HG03378 (cell line): ENCODE measurements at regions not wholly inside any gene's neighbourhood (a gene's known extent, or its start where the extent isn't known, plus 50 kb on each side); places are given as distances from the start of the nearest gene placed in this dataset.
"Not testable (repeated sequence)": the region's sequence is repeated elsewhere in the genome, so short reads cannot be mapped to it uniquely, and the experiment has no call there.

Experiments used
- ATAC-seq: cut with Tn5 transposase; IDR thresholded peaks from one replicate; pipeline ENCODE4 v1.9.1; 2021; ENCODE audit warnings: mild to moderate bottlenecking, moderate library complexity; ENCODE audit not compliant: unreplicated experiment

DNA sequence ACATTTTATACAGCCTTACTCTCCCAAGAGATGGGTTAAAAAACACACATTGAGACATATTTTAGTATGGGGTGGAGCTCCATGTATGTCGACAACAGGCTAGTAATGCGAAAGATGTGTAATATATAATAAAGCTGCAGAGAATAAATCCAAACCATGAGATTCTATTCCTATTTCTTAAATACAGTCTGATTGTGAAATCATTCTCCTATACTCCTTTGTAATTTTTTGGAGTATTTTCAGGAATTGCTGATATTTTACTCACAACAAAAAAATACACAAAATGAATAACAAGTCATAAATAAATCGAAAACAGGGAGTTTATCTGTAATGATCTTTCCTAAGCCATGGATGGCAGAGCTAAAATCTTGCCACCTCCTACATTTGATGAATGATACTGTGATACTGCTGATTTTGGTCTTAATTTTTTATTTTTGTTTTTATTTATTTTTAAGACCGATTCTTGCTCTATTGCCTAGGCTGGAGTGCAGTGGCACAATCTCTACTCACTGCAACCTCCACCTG lies 173.5 kb upstream of the KLF6 start:
- ATAC-seq, result no peak

DNA sequence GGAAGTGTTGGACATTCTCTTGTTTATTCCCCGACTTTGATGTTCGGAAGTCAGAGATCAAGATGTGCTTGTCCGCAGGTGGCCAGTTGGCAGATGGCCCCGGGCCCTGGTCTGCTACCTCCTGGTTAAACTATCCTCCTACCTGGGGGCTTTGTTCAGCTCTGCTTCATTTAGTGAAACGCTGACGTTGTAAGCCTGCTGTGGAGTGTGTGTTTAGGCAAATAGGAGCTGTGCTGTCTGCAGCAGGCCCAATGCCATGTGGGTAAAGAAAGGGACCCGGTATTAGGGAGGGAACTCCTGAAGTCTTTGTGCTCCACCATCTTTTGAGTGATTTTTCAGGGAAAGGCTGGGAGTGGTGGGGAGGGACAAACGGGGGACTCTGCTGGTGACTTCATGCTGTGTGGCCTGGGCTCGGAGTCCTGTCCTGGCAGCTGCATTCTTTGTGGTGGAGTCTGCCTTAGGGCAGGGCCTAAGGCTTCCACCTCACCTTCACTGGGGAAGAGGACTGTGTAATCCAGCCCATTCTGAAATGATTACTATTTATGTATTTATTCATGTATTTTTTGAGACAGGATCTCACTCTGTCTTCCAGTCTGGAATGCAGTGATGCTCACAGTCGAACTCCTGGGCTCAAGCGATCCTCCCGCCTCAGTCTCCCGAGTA lies 171.1 kb upstream of the KLF6 start:
- ATAC-seq, result no peak

DNA sequence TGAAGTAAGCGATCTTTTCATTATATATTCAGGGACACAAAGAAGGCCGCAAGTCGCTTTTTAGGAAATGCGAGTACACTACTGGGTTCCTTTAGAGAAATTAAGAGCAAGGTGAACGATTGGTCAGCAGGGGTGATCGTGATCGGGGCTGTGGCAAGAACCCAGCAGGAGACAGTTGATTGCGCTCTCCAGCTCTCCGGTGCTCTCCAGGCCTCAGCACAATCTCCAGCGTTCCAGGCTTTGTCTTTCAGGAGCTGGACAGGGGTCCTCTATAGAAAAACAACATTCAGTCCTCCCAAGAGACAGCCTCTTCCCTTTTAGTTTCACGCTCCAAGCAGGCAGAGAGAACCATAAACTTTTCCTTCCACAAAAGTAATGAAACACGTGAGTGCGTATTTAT lies 170.5 kb upstream of the KLF6 start:
- ATAC-seq, result no peak

DNA sequence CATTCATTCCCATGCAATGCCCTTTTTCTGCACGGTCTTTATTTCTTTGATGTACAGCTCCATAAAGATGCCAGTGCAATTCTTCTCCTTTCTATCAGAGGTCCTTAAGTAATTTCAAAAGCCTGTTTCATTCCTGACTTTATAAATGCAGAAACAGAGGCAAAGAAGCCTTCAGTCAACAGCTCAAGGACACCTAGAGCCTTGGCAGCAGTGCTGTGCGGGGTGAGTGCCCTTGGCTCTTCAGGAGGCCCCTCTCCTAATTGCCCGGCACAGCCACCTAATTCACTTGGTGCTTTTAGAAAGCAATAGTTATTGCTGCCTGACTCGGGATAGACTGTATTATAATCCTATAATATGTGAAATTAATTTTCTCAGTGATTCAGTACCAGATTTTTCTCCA lies 169.6 kb upstream of the KLF6 start:
- no peak for ATAC-seq

DNA sequence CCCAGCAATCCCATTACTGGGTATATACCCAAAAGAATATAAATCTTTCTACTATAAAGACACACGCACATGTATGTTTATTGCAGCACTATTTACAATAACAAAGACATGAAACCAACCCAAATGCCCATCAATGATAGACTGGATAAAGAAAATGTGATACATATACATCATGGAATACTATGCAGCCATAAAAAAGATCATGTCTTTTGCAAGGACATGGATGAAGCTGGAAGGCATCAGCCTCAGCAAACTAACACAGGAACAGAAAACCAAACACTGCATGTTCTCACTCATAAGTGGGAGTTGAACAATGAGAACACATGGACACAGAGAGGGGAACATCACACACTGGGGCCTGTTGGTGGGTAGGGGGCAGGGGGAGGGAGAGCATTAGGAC lies 169.0 kb upstream of the KLF6 start:
- not testable (repeated sequence) for ATAC-seq

DNA sequence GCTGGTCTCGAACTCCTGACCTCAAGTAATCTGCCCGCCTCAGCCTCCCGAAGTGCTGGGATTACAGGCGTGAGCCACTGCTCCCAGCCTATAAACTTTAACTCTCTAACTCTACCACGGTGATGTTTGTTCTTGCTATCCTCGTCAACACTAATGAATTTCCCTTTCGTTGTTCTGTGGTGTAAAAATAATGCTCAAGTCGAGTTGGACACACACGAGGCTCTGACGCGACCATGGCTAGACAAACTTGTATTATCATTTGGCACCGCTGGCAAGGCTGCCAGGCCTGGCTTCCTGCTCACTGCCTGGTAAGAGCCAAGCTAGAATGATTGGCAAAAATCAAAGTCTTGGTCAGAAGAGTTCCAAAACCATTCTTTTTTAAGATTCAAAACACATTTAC lies 167.0 kb upstream of the KLF6 start:
- no peak for ATAC-seq

DNA sequence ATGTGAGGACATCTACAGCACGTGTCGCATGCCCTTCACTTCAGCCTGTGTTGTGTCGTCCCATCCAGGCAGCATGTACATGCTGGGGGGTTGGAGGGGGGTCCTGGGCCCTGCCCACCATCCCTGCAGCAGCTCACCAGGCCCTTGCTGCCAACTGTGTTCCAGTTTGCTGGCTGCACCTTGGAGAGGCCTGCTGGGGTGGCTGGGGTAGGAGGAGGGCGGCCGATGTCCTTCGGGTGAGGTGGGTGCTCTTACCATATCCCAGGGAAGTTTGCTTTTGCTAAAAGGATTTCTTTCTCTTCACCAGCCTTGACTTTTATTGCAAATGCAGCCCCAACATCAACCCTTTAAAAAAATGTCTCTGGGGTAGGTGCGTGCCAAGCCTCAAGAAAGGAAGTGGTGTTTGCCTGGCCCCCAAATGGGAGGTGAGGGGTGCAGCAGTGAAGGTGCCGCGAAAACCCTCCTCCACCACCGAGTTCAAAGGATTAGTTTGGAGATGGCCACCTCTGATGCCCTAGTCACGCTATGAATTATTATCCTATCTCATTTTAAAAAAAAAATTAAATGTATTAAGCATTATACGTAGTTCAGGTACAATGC lies 165.8 kb upstream of the KLF6 start:
- no peak for ATAC-seq

DNA sequence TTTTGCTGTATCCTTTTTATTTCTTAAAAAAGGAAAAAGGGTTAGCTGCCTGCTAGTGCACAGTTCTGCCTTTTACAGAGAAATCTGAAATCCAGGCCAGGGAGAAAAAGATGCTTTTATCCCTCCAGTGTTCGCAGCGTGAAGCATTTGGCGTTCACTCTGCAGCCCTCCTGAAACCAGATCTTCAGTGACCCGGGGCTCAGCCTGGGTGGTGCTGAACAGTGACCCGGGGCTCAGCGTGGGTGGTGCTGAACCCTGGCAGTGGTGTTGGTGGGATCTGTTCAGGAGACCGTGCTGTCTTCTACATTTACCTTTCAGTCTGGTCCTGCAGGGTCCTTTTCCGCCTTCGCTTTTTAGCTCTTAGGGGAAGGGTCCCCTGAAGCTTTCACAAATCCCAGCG lies 164.7 kb upstream of the KLF6 start:
- no peak for ATAC-seq

DNA sequence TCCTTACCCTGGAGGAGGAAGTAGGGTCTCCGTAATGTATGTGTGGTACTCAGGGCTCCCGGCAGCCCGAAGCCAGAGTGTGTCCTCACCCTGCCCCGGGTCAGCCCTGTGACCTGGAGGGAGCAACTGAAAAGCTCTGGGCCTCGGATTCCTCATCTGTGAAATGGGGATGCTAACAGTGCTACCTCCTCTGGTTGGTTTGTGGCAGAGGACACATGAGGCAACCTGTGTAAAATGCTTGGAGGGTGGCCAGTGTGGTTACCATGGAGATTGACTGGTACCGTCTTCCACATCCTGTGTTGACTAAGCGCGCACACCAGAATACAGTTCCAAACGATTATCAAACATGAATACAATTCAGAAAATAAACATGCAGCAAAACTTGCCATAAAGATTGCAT lies 163.8 kb upstream of the KLF6 start:
- no peak for ATAC-seq

DNA sequence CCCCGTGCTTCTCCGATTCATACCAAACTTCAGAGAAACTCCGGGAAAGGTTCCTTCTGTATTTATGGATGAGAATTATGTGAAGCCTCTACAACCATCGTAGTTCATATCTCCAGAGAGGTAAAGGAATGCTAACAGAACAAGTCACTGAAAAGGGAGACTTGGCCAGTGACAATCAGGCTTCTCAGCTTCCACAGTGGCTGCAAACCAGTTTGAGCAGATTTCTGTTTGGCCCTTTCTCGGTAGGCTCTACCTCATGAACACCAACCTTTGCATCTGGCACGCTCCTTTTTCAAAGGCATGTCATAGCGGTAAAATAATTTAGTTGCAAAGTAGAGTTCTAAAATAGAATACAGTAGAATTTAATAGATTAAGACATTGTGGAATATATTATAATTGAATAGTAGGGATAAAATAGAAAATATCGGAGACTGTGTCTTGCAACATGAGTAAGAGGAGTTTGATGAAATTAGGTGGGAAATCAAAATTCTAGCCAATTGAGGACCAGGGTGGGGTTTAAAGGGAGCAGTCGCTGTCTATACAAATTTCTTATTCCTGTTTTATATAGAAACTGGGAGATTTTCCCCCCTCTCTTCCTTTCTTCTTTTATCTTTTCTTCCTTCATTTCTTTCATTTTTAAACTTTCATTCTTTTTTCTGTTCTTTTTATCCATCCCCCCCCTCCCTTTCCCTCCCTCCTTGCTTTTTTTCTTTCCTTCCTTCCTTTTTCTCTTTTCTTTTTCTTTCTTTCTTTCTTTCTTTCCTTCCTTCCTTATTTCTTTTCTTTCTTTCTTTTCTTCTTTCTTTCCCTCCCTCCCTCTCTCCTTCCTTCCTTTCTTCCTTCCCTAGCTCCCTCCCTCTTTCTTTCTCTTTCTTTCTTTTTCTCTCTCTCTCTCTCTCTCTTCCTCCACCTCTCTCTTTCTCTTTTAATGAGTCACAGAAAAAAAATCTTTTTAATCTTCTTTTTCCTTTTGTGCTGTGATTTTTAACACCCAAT lies 161.5 kb upstream of the KLF6 start:
- ATAC-seq, result no peak

DNA sequence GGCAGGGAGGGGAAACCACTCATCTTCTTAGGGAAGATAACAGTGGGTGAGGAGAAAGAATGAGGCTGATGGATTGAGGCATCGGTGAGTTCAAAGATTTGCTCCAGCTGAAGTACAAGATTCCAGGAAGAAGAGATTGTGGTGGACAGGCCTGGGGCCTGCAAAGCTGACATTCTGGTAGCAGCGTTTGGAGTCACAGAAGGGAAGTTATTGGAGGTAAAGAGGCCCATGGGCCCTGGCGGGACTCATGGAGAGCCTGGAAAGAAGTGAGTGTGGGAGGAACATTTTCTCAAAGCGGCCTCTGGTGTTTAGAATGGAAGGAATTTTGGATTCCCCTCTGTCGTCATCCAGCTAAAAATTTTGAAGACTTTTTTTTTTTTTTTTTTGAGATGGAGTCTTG lies 160.0 kb upstream of the KLF6 start:
- ATAC-seq, result no peak

DNA sequence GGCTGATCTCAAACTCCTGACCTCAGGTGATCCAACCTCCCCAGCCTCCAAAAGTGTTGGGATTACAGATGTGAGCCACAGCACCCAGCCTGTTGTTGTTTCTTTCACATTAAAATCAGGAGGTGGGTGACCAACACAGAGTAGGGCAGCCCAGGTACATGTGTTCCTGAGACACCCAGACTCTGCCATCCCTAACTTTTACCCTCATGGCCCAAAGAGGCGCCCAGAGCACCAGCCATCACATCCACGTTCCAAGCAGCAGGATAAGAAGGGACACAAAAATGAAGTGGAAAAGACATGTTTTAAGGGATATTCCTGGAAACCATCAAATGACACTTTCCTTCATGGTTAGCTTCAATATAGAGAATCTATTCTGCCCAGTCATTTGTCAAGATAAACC lies 159.6 kb upstream of the KLF6 start:
- ATAC-seq, result no peak

DNA sequence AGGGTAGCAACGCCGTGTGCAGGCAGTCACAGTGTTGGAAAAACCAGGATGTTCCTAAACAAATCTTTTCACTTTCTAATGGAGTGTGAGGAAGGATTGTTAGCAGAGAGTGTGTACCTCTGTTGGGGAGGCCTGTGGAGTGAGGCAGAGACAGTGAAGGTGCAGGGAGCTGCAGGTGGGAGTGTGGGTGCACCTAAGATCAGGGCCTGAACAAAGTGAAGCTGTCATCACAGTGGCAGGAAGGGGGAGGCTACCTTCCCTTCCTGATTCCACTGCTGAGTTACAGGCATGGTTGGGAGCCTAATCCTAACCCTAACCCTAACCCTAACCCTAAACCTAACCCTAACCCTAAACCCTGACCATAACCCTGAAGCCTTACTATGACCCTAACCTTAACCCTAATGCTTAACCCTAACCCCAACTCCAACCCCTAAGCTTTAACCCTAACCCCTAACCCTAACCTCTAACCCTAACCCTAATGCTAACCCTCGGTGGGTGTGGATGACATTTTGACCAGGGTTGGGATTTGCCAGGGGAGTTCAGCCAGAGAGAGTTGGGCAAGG lies 158.8 kb upstream of the KLF6 start:
- no peak for ATAC-seq

DNA sequence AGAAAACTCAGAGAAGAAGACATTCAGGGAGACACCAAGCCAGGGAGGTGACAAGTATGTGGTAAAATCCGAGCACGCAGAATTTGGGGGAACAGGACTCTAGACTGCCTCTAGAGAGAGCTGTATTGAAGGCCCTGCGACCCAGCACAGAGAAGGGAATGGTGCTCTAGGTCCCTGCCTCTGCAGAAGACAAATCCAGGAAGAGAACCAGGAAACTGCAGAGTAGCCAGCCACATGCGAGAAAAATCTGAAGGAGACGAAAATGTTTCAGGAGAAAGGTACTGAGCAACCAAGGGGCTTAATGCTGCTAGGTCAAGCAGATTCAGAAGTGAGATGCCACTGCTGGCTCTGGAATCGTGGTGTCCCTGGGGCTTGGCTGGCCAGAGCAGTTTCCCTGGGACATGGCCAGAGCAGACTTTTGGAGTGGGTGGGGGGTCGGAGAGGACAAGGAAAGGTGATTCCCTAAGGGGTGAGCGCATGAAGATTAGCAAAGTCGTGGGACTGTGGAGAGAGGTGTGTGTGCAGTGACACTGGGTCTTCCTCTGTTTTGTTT lies 158.0 kb upstream of the KLF6 start:
- ATAC-seq, result no peak

DNA sequence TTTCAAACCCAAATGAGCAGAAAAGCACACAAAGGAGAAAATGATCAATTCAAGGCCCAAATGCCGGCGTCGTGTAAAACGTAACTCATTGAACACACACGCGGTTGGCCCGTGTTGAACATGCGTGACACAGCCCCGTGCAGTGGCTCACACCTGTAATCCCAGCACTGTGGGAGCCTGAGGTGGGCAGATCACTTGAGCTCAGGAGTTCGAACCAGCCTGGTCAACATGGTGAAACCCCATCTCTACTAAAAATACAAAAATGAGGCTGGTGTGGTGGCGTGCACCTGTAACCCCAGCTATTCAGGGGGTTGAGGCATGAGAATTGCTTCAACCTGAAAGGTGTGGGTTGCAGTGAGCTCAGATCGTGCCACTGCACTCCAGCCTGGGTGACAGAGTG lies 156.7 kb upstream of the KLF6 start:
- ATAC-seq, result no peak

DNA sequence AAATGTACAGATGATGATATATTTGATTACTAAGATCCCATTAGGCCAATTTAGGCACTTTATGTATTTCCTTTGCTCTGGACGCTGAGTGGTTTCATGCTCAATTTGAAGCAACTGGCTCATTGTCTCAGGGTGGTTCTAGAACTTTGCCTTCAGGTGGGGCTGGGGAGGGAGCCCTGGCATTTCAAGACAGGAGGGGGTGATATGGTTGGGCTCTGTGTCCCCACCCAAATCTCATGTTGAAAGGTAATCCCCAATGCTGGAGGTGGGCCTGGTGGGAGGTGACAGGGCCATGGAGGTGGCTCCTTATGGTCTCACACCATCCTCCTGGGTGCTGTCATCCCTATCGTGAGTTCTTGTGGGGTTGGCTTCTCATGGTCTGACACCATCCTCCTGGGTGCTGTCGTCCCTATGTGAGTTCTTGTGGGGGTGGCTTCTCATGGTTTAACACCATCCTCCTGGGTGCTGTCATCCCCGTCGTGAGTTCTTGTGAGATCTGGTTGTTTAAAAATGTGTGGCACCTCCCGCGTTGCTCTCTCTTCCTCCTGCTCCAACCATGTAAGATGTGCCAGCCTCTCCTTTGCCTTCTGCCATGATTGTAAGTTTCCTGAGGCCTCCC lies 151.5 kb upstream of the KLF6 start:
- ATAC-seq, result no peak

DNA sequence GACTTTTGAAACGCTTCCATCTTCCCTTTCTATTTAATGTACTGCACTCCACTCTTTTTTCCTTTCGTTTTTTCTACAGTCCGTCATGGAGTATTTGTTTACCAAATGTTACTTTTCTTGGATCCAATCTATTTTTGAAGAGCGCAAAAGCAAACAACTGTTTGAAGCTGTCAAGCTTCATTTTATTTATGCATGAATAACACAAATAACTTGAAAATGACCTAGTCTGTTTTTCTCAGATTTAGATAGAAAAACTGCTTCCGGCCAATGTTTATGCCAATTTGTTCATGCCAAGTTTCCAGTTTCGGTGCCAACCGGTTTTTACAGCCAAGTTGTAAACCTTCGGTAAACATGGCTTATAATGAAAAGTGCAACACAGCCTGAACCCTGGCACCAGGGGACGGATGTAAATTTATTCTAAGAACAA lies 150.9 kb upstream of the KLF6 start:
- ATAC-seq, result no peak

DNA sequence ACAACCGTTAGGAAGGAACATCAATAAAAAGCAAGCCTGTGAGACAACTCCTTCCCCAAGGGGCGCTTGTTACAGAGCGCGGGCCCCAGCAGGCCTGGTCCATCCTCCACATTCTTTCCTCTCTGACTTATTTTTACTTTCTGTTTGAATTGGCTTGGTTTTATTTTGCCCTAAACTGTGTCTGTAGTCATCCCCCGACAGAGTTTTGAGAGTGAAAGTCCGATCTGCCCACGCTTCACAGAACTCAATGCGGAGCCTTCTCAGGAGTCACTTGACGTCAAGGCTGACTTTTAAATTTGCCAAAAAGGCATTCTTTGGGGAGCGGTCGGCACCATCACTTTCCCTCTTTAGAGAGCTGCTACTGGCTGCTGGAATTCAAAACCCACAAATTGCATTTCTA lies 150.1 kb upstream of the KLF6 start:
- peak; percentile 99 for ATAC-seq

DNA sequence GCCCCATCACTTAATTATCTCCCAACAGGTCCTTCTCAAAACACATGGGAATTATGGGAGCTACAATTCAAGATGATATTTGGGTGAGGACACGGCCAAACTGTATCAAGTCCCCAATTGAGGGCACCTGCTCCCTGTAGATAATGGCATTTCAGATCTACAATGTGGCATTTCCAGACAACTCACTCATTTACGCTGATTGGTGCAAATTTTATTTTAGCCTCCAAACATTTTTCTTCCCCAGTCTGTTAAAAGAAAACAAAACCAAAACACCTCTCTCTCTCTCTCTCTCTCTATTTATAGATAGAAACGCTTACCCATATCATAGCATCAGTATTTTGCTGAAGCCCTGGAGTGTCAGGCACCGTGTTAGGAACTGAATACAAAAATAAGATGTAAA lies 148.7 kb upstream of the KLF6 start:
- no peak for ATAC-seq

DNA sequence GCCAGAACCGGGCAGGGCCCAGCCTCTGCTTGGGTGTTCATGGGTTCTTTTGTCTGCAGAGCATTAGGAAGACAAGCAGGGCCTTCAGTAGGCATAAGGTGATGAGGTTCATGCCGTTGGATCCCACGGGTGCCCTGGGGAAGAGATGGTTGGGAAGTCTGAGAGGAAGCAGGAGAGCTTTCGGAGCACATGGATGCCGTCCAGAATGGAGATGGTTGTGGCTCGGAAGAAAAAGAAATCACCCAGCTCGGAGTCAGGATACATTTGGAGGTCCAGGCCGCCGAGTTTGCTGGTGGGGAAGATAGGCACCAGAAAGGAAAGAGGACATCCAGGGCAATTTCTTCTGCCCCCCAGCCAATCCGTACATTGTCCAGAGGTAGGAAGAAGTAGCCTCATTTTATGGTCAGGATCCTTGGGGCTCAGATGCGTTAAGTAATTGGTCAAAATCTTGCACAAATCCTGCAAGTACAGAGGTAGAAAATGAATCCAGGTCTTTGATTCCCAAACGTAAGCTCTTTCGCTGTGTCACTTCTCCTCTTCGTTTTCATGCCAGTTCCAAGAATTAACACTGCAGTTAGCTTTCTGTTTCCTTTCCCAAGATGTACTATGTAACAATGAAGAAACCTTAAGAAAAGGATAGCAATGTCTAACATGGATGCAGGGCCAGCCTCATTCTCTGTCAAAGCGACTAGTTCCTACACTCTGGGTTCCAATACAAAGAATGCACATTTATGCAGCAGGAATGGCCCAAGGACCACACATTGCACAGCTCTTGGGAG lies 147.8 kb upstream of the KLF6 start:
- no peak for ATAC-seq
